ENCODE measurements at regions not wholly inside any gene's neighbourhood (a gene's known extent, or its start where the extent isn't known, plus 50 kb on each side); places are given as distances from the start of the nearest gene placed in this dataset.
"Not testable (repeated sequence)": the region's sequence is repeated elsewhere in the genome, so short reads cannot be mapped to it uniquely, and the experiment has no call there.

- DNase-seq (ENCODE audit: low read depth) = not testable (repeated sequence)
Observed at GRCh38 chr2:87455209-87455853, 292.6 kb upstream of the PLGLB2 start.

DNA sequence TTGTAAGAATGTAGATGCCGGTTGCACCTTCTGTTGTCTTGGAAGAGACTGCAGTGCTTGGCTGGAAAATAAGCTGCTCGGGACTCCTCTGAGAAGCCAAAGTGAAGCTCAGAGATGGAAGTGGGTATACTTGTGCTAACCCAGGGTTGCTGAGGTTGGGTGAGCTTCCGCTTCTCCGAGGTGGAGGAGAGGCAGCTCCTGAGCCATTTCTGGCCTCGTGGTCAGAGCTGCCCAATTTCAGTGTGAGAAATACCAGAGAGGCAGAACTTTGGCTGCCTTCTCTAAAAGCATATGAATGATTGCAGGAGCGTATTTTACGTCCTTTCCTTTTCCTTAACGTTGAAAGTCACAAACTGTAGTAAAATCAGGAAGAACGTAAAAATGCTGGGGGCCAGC, 292.0 kb upstream of the PLGLB2 start:
- not testable (repeated sequence) for DNase-seq (ENCODE audit: low read depth)

DNA sequence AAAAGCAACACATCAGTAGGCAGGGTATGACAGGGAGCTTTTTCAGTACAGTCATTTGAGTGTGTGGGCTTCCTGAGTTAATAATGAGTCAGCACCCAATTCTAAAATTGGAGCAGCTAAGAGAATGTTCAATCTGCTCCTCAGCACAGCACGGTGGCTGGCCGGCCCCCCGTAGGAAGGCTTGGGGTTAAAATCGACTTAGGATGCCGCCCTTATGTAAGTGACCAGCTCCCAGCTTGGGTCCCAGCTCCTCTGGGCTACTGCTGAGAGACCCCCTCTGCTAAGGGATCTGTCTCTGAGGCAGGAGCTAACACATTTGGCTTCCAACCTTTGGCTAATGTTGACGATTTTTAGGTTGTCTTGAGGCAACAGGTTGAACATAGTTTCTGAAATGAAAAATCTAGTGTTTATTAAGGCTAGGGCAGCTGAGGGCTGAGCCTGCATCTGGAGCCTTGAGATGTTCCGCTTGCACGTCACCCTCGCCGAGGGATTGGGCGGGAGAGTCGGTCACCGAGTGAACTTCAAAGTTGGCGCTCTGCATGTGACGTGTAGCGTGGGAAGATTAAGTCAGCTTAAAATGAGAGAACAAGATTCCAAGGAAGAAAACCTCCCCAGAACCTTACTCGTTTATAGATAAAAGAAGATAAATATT, 291.3 kb upstream of the PLGLB2 start:
- peak; percentile 23 for DNase-seq (ENCODE audit: low read depth)

DNA sequence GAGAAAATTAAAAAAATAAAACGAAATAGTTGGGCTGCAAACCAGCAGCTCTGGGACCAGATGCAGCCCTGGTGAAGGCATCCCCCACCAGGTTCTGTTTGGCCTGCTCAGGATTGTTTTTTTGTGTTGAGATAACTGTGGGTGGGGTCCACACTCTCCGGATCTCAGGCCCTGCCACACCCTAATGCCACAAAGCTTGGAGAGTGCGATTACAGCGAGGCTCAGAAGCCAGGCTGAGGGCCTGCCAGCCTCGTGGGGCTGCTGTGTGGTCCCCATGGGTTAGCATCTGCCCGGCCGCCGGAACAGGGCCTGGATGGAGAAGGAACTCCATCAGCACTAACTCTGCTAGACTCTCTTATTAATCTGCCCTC, 290.8 kb upstream of the PLGLB2 start:
- DNase-seq (ENCODE audit: low read depth) = not testable (repeated sequence)

GRCh38 chr2:87458938-87459337, 288.9 kb upstream of the PLGLB2 start:
- DNase-seq (ENCODE audit: low read depth) = not testable (repeated sequence)

DNA sequence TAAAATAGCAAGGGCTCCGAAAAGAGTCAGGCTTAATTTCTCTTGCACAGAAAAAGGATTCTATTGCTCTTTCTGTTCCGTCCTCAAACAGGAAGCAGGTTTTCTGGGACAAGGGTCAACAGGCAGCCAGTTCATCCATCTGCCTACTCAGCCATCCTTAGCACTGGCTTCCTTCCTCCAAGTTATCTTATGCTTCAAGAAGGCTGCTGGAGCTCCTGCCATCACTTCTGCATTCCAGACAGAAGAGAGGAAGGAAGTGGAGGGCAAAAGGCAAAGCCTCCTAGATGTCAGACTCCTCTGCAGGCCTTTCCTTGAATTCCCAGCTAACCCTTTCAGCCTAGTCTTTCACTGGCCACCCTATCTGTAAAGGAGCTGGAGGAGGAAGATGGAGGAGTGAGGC, 287.8 kb upstream of the PLGLB2 start:
- DNase-seq (ENCODE audit: low read depth) = not testable (repeated sequence)

DNA sequence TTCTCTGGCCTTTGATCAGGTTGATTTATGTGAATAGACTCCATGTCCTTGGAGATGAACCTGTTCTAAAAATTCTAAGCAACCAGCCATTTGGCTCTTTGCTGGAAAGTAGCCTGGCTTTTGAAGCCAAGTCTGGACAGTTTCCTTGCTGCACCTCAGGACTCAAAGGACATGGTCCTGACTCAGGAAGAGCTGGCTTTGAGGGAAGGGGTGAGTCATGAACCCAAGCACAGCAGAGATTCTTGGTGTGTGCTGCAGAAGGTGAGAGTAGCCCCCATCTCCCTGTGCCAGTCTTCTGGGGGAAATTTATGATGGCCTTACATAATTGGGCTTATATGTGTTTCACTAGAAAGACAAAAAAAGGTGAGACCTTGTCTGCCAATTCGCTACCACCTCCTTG, 287.2 kb upstream of the PLGLB2 start:
- DNase-seq (ENCODE audit: low read depth) = not testable (repeated sequence)

- DNase-seq (ENCODE audit: low read depth) = not testable (repeated sequence)
Observed at GRCh38 chr2:87461671-87462070, 286.2 kb upstream of the PLGLB2 start.

GRCh38 chr2:87464219-87464618, 283.7 kb upstream of the PLGLB2 start:
- not testable (repeated sequence) for DNase-seq (ENCODE audit: low read depth)

DNA sequence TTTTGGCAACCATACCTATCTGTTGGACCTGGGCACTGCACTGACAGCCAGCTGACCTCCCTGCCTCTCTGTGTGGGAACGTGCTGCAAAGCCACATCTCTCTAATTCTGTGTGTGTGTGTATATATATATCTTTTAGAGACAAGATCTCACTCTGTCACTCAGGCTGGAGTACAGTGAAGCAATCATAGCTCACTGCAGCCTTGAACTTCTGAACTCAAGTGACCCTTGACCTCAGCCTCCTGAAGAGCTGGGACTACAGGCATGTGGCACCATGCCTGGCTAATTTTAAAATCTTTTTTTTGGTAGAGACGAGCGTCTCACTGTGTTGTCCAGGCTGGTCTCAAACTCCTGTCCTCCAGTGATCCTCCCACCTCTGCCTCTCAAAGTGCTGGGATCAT, 282.2 kb upstream of the PLGLB2 start:
- not testable (repeated sequence) for DNase-seq (ENCODE audit: low read depth)

DNA sequence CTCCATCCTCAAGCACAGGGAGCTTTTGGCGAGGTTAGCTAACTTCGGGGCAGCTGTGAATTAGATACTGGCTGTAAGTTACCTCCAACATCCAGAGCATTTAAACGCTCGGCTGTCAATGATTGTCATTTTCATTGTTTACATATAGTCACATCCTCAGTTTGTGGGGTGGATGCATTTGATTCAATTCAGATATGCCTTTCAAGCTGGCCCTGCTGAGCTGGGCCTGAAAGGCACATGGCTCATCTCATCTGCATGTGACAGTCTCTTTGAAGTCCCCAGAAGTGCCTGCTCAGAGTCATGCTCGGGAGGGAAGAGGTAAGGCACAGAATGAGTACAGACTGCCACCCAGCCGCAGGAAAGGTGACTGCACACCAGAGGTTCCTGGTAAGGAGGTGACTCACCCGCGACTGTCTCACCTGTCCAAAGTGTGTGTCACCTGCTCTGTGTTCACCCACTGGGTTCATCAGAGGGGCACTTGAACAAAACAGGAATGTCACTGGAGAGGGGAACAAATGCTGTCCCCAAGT, 281.2 kb upstream of the PLGLB2 start:
- DNase-seq (ENCODE audit: low read depth) = not testable (repeated sequence)

- DNase-seq (ENCODE audit: low read depth) = not testable (repeated sequence)
Observed at GRCh38 chr2:87468429-87468981, 279.4 kb upstream of the PLGLB2 start.

- peak; percentile 17 for DNase-seq (ENCODE audit: low read depth)
Observed at GRCh38 chr2:87469180-87470151, 278.4 kb upstream of the PLGLB2 start.

DNA sequence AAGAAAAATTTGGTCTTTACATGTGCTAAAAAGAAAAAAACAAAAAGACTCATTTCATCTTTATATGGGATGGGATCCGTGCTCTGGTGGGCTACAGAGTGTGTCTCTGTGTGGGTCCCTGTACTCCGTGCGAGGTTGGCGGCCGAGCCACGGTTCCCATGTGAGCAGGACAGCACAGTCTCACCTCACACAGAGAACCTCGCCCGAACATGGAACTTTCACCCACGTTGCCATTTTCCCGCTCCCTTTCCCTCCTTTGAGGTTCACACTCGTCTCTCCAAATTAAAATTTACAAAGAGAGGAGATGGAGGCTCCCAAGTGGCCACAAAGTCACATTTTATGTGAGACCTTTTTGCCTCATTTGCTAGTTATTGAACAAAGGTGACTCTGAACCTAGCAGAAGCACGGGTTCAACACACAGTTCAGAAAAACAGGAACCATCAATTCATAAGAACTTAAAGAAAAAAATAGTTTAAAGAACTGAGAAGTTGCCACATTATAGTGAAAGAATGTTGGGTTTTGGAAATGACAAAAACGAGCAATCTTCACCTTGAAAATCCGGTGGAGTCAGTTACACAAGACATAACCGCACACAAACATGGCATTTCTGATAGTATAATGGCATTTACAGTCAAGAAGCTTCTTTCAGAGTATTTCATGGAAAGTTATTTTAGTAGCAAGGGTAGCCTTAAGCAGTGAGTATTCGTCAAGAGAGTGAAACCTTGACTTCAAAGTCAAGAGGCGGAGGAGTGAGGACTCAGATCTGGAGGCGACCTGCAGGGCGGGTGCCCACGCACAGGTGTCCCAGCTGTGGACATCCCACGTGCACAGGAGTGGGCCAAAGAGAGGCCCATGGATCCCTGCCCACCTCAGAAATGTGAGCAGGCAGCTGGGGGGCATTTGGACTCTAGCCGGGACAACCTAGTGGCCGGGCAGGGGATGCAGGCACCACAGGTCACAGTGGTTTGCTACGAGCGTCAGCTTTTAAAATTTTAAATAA, 277.2 kb upstream of the PLGLB2 start:
- not testable (repeated sequence) for DNase-seq (ENCODE audit: low read depth)

DNA sequence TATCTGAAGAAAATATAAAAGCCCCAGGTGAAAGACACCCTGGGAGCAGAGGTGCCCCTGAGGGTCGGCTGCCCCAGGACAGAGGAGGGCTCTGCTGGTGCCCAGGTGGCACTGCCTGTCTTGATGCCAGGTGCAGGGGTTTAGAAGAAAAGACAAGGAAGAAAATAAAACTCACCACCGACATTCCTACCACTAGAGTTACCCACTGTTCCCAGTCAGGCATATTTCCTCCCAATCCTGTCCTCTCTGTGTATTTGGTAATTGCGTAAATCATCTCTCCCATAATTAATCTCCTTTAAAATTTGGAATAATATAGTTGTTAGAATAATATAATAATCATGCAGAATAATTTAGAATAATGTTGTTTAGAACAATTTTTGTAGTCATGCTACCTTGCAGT, 276.4 kb upstream of the PLGLB2 start:
- not testable (repeated sequence) for DNase-seq (ENCODE audit: low read depth)

DNA sequence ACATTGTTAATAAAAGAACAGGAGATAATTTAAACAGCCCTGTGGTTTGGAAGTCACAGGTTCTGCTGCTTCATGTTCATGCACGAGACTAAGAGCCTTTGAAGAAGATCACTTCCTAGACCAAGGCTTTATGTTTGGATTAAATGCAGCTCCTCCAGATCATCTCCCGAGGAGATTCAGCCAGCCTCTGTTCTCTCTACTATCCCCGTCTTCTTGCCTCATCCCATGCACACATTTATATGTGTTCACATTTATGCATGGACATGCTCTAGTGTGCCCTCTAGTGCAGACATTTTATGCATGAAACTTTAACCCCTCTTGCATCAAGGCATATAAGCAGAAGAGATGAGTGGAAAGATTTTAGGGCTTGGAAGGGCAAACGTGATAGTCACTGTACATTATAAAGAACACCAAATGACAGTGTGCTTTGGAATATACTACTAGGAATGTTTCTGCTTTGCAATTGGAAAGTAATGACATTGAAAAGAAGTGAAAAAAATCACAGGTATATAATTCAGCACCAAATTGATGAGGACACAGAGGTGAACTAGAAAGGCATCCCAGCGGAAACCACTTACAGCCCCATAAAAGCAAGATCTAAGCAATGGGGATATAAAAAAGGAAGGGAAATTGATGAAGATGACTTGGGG, 271.5 kb upstream of the PLGLB2 start:
- DNase-seq (ENCODE audit: low read depth) = not testable (repeated sequence)

DNA sequence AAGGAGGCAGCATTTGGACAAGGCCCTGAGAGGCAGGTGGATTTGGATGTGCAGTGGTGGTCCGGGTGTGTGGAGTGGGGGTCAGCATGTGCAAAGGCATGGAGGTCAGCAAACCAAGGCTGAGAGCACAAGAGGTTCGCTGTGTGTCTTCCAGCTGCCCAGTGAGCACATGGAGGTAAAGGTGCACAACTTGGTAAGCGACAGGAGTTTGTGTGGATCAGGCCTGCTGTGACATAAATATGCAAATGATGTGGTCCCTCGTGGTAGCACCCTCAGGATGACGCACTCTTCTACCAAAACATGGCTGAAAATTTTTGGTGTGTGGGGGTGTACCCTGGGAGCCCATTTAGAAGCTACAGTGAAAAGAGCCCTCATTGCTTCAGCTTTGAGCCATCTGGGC, 271.0 kb upstream of the PLGLB2 start:
- DNase-seq (ENCODE audit: low read depth) = not testable (repeated sequence)

DNA sequence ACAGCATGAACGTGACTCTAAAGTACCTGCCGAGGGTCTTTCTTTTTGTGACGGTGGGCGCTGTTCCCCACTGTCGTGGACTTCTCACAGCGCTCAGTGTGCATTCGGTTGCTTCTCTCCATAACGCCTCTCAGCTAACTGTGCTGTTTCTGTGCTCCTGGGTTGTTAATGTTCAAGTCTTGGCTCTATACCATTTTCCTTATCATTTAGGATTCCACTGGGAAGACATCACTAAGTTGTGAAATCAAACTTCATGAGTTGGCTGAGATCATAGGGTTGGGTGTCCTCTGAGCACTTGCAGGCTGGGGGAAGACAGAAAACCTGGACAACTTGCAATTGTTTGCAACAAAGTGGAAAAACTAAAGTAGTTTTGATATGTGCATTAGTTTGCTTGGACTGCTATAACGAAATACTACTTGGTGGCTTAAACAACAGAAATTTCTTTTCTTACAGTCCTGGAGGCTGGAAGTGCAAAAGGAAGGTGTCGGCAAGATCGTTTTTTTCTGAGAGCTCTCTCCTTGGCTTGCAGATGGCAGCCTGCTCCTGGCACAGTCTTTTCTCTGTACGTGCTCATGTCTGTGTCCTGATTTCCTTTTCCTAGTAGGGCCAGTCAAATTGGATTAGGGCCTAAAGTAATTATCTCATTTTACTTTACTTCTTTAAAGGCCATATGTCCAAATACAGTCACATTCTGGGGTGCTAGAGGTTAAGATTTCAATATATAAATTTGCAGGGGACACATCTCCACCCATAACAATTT, 270.0 kb upstream of the PLGLB2 start:
- DNase-seq (ENCODE audit: low read depth) = not testable (repeated sequence)

- not testable (repeated sequence) for DNase-seq (ENCODE audit: low read depth)
Observed at GRCh38 chr2:87478911-87479310, 269.0 kb upstream of the PLGLB2 start.

All from myocyte (in vitro differentiated cells).